ENCODE measurements at regions not wholly inside any gene's neighbourhood (a gene's known extent, or its start where the extent isn't known, plus 50 kb on each side); places are given as distances from the start of the nearest gene placed in this dataset.
"Not testable (repeated sequence)": the region's sequence is repeated elsewhere in the genome, so short reads cannot be mapped to it uniquely, and the experiment has no call there.

DNA sequence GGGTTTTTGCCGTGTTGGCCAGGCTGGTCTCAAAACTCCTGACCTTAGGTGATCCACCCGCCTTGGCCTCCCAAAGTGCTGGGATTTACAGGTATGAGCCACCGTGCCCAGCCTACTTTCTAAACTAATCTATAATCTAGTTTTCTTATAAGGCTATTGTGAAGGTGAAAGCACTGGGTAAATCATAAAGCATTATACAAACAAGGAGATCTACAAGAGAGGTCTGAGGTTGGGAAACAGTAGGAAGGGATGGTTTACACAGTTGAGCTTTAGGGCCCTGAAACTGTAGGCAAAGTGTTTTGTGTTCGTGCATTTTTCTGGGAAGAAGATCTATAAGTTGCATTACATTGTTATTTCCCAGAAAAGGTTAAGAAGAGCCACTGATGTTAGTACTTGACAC is 84.9 kb upstream of the MED13 start:
- DNase-seq: no peak

DNA sequence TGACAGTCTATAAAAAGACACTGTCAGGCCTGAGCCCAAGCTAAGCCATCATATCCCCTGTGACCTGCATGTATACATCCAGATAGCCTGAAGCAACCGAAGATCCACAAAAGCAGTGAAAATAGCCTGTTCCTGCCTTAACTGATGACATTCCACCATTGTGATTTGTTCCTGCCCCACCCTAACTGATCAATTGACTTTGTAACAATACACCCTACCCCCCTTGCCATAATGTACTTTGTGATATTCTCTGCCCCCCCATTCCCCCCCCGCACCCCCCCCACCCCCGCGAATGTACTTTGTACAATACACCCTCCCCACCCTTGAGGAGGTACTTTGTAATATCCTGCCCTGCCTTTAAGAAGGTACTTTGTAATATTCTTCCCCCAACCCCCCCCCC is 82.2 kb upstream of the MED13 start:
- DNase-seq: no peak

DNA sequence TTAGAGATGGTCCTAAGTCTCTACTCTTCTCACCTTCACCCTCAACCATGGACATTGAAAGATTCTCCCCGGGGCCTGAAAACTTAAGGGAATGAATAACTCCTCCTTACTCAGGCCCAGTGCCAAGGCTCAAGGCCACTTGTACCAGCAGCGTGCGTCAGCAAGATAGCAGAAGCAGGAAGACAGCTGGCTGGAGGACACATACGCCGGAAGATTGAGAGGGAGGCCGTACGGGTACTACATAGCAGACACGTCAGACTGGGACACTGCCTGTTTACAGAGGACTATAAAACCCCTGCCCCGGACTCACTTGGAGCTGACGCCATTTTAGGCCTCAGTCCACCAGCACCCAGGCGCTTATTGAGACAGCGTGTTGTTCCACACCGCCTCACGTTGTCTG is 75.8 kb upstream of the MED13 start:
- DNase-seq: no peak

DNA sequence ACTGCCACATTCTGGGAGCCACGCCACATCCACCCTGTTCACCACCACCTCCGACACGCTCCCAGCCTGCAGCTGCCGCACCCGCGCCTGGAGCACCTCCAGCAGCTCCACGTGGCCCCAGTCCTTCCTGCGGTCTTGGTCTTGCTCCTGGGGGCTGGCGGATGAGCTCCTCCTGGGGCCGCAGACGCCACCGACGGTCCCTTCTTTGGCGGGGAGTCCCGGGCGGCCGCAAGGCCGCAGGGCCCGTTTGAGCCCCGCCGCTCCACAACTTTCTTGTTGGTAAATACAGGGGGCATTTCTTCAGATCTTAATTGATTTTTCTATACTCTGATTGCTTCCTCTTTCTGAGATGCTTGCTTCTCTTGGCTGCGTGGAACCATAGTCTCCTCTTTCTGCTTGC is 75.3 kb upstream of the MED13 start:
- DNase-seq: no peak

DNA sequence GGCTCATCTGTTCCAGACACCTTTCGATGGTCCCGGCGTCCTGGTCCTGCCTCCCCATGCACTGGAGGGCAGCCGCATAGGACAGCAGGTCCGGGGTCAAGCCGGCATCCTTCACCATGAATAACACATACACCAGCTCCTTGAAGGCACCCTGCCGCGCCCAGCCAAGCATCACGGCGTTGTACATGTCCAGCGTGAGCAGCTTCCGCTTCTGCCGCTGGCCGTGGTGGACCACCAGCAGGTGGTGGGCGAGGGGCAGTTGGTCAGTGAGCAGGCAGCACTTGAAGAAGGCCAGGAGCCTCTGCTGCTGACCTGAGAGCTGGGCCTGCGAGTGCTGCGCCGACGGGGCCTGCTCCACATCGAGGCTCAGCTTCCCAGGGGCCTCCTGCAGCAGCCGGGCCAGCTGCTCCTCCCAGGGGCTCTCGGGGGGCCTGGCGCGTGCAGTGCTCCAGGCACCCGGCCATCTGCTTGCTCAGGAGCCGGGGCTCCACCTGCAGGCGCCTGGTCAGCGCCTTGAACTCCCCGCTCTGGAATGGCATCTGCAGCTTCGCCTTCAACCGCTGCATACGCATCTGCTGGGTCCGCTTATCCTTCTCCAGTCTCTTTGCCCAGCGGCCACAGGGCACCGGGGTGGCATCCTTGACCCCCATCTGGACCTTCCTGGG is 74.7 kb upstream of the MED13 start:
- not testable (repeated sequence) for DNase-seq

DNA sequence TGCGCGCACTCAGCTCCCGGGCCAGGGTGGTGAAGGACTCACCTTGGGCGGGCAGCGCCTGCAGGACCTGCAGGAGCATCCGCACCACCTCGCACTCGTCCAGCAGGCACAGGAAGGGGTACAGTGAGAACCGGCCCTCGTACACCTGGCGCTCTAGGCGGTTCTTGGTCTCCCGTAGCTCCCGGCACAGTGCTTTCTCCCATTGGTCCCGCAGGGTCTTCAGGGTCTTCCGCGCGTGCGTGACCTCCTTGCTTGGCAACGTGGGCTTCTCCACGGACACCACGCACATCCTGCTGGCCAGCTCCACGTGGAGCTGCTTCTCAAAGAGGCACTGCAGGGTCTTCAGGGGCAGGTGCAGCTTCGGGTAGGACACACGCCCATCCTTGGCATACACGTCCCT is 74.1 kb upstream of the MED13 start:
- DNase-seq: no peak

DNA sequence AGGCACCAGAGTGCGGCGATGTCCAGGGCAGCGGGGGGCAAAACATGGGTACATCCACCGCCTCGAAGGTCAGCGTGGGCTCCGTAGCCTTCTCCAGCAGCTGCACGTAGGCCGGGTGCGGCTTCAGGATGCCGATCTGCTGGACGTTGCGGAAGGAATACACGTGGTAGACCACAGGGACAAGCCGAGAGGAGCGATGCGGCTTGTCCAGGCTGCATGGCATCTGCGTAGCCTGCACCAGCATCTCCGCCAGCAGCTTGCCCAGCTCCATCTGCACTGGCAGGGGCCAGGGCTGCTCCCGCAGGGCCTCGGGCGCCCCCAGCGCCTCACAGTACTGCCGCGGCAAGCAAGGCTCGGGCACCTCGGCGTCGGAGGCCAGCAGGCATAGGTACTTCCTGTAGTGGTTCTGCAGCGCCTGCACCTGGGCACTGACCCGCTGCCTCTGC is 73.6 kb upstream of the MED13 start:
- DNase-seq: not testable (repeated sequence)

DNA sequence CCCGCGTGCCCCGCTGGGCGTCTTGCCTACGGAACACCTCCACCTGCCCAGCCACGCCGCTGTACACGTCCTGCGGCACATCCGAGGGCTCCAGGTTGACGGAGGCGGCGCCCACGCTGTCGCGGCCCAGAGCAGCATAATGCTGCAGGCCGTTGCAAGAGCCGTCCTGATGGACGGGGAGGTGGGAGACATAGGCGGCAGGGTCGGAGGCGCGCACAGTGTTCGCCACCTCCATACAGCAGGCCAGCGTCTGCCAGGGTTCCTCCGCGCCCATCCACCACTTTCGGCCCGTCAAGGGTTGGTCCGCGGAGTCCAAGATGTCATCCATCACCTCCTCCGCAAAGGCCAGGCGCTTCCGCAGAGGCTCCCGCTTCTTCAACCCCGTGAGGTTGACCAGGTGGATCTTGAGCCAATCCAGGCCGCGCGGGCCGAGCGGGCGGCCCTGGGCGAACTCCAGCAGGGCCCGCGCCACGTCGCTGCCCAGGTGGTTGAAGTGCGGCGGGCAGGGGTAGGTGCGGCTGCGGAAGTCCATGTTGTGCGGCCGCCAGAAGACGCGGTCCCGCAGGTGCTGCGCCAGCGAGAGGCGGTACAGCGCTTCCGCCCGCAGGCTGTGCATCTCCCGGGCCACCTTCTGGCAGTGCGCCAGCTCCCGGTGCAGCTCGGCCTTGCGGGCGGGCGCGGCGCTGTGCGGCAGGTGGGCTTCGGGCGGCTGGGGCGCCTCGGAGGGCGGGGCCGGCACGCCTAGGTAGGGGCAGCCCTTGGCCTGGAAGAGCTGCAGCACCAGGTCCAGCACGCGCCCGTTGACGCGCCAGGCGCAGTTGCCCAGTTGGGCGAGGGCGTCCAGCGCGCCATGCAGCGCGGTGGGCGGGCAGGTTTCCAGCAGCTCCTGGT is 72.9 kb upstream of the MED13 start:
- DNase-seq: peak in 1 of 2 experiments; percentile 14

DNA sequence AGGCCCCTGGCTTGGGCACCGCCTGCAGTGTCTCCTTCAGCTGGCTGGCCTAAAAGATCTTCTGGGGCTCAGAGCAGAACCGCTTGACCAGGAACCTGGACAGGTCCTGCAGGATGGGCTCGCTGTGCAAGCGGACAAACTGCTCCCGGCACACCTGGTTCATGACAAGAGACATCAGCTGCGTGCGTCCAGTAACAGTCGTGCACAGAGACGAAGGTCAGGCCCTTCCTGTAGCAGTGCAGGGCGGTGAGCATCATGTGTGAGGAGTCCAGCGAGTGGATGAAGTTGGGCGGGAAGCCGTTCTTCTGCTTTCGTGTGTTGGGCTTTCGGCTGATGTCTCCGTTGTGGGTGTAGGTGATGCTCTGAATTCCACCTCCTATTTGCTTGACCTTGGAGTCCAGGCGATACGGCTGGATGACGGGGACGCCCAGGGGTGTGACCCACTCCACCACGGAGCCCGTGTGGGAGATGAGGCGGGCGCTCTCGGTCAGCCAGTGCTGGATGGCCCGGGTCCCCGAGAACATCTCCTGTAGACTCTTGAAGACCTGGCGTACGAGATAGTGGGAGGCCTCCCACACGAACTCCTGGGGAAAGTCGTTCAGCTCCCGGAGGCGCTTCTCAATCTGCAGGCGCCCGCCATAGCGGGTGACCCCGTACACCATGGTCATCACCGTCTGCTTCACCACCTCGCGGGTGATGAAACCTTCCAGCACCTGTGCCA is 72.1 kb upstream of the MED13 start:
- DNase-seq: not testable (repeated sequence)

DNA sequence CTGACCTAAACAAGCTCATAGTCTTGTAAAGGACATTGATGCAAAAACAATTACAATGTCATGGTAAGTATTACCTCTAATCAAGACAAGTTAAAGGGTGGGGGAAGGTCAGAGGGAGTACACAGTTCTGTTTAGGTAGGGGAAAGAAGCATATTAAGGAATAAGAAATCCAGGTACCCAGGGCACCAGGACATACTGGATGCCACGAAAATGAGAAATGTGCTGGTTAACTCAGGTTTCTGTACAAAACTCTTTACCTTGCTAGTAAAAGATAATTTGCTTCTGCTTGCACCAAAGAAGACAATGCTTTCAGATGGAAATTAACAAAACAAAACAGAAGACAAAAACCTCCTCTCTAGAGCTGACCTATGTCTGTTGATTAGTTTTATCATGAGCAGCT is 70.7 kb upstream of the MED13 start:
- no peak for DNase-seq

DNA sequence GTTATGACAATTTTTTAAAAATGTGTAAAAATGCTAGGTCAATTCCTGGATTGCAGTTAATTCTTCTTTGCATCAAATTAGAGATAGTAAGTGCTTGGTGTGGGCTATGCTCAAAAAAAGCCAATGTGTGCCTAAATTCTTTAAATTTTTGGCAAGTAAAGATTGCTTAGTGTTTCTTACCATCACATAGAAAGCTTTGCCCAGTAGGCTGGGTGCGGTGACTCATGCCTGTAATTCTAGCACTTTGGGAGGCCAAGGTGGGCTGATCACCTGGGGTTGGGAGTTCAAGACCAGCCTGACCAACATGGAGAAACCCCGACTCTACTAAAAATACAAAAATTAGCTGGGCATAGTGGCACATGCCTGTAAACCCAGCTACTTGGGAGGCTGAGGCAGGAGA is 70.0 kb upstream of the MED13 start:
- not testable (repeated sequence) for DNase-seq

DNA sequence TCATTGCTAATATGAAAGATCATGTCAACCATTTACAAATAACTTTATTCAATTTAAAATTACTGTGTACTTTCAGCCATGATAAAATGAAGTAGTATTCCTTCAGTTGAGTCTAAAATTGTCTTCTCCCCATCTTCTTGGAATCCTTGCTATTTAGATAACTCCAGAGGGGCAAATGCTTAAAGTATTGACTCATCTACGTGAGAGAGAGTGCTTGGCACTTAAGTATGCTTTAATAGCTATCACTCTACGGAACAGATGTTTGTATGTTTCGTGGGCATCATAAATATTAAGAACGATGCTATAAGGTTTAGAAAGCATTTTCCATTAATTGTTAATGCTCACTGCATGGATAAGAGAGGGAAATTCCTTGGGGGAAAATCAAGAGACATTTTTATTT is 69.3 kb upstream of the MED13 start:
- DNase-seq: no peak

DNA sequence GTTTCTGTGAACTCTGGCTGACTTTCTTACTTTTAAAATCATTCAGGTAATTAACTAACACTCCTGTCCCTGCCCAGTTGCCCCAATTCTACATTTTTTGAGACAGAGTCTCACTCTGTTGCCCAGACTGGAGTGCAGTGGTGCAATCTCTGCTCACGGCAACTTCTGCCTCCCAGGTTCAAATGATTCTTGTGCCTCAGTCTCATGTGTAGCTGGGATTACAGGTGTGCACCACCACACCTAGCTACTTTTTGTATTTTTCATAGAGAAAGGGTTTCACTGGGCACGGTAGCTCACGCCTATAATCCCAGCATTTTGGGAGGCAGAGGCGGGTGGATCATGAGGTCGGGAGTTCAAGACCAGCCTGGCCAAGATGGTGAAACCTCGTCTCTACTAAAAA is 66.2 kb upstream of the MED13 start:
- DNase-seq: not testable (repeated sequence)

DNA sequence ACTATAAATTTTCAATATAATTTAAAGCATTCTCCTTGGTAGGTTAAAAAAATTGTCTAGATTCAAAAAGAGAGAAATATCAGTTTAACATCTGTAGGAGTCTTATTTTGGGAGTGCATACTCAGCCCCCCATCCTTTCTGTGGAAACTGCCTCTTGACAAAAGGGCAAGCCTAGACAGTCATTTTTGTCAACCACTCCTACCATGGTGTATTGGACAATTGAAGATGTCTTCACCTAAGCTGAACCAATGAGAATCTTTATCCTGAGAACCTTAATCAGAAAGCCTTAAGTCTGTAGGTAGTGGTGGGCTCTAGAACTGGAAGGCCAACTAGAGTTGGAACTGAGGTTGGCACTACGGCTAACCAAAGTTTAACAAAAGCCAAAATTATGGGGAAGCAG is 65.7 kb upstream of the MED13 start:
- DNase-seq: no peak

DNA sequence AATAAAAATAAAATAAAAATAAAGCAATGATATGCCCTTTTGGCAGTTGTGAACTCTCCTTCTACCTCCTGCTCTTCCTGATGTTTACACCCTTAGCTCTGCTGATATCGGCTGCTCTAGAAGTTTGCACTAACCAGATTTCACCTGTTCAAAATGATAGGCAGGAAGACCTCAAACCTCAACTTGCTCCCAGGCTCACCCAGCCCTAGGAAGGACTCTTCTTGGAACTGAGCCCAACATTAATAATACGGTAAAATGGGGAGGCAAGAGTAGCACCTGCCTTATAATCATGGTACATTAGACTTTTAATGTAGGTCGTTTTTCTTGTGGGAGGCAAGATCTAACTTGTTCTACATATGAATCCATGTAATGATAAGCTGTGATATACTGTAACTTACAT is 61.2 kb upstream of the MED13 start:
- no peak for DNase-seq

DNA sequence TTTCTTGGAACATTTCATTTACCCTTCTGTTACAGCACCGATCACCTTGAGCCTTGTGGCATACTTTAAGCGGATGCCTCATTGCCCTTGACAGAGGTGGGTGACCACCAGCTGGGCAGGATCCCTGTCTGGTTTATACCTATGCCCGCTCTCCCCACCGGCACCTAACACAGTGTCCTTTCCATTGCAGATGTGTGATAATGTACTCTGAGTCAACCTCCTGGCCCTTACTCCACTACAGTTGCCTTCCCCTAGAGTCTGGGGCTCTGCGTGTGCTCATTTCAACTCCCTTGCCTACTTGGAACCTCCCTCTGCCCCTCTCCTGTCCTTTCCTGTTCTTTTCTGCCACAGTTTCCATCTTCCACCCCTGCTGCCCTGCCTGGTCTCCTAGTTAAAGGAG is 60.2 kb upstream of the MED13 start:
- no peak for DNase-seq

DNA sequence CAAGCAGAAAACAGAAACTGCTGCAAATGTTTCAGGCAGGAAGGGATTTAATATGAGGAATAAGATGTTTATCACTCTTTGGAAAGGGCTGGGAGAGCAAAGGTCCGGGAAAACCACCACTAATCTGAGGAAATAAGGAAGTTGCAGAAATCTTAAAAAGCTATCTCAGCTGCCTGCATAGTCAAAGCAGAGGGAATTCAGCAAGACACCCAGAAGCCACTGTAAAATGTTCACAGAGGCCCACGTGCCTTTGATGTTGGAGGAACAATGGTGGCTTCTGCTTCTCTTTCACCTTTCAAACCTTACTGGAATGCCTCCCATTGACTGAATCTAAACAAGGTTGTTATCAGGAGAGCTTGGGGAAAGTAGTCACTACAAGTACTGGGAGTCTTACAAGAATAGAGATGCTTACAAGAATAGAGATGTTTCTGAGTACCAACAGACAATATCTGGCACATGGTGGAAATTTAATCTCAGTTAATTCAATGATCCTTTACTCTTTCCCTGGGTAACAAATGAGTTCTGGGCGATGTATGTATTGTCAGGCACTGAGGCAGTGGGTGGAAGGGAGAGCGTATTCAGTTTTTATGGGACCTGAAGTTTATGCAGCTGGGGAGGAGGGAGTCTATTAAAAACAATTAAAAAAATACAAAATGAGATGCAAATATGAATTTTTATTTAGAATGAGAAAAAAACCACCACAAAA is 56.1 kb upstream of the MED13 start:
- no peak for DNase-seq

DNA sequence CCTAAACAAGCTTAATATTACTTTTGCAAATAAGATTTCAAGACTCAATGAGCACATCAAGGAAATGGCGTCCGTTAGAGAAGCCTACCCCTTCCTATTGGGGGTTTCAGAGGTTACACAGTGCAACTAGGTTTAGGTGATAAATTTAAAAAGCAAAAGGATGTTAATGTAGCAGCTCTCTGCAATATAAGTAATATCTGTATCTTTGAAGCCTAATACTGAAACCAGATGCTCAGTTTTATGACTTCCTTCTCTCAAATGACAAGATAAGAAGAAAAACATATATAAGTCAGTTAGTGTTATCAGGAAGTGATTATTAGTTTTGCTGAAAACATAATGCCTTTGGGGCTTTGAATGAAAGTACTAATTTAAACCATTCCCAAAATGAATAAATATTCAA is 54.3 kb upstream of the MED13 start:
- no peak for DNase-seq

All from NCI-H1930 (cell line).